Neural cell (in vitro differentiated cells): ENCODE measurements at regions not wholly inside any gene's neighbourhood (a gene's known extent, or its start where the extent isn't known, plus 50 kb on each side); places are given as distances from the start of the nearest gene placed in this dataset.

Experiments
- MXI1 ChIP-seq: fragments of 450-650 bp; conservative IDR thresholded peaks from 2 replicates; pipeline ENCODE4 v1.6.1; 2014; ENCODE audit warnings: antibody characterized with exemption, mild to moderate bottlenecking; ENCODE audit not compliant: poor library complexity, severe bottlenecking
- POLR2AphosphoS5 ChIP-seq: IDR thresholded peaks from 2 replicates; pipeline ENCODE4 v1.6.1; 2012
- RAD21 ChIP-seq: fragments of 450-650 bp; conservative IDR thresholded peaks from 2 replicates; pipeline ENCODE4 v1.6.1; 2014; ENCODE audit warnings: antibody characterized with exemption, mild to moderate bottlenecking, moderate library complexity
- TF ChIP-seq, protein P1 (sequence below): fragments of 450-650 bp; IDR thresholded peaks from 2 replicates; pipeline ENCODE4 v1.5.1; 2014; ENCODE audit warnings: antibody characterized with exemption, mild to moderate bottlenecking, moderate library complexity; ENCODE audit not compliant: poor library complexity, severe bottlenecking

DNA sequence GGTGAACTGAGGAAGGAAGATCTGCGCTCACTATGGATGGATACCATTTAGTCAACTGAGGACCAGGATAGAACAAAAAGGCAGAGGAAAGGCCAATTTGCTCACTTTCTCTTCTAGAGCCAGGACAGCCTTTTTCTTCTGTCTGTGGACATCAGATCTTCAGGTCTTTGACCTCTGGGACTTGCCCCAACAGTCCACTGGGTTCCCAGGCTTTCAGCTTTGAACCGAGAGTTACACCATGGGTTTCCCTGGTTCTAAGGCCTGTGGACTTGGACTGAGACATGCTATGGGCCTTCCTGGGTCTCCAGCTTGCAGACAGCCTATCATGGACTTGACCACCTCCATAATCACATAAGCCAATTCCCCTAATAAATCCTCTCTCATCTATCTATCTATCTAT is 232.0 kb downstream of the IPO8 start:
- TF ChIP-seq RAD21 (no peak), POLR2AphosphoS5 (no peak), MXI1 (no peak)
- TF ChIP-seq, protein P1, sequence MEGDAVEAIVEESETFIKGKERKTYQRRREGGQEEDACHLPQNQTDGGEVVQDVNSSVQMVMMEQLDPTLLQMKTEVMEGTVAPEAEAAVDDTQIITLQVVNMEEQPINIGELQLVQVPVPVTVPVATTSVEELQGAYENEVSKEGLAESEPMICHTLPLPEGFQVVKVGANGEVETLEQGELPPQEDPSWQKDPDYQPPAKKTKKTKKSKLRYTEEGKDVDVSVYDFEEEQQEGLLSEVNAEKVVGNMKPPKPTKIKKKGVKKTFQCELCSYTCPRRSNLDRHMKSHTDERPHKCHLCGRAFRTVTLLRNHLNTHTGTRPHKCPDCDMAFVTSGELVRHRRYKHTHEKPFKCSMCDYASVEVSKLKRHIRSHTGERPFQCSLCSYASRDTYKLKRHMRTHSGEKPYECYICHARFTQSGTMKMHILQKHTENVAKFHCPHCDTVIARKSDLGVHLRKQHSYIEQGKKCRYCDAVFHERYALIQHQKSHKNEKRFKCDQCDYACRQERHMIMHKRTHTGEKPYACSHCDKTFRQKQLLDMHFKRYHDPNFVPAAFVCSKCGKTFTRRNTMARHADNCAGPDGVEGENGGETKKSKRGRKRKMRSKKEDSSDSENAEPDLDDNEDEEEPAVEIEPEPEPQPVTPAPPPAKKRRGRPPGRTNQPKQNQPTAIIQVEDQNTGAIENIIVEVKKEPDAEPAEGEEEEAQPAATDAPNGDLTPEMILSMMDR, result no peak
